Epithelial cell of esophagus (primary cell): ENCODE measurements at regions not wholly inside any gene's neighbourhood (a gene's known extent, or its start where the extent isn't known, plus 50 kb on each side); places are given as distances from the start of the nearest gene placed in this dataset.

ENCODE experiments used
- DNase-seq: peaks from one replicate; pipeline ENCODE4 v3.0.0; 2010; ENCODE audit warnings: low read depth
- H3K4me3 ChIP-seq: 2 replicates; pipeline ENCODE4 v1.5.1; 2011; ENCODE audit warnings: mild to moderate bottlenecking, low read length, control low read depth
- TF ChIP-seq, protein P1 (sequence below): IDR thresholded peaks from 2 replicates; pipeline ENCODE4 v1.5.1; 2011; ENCODE audit warnings: low read depth, mild to moderate bottlenecking, low read length, control low read depth, inconsistent platforms; ENCODE audit not compliant: insufficient read depth; ENCODE audit errors: missing control alignments

DNA sequence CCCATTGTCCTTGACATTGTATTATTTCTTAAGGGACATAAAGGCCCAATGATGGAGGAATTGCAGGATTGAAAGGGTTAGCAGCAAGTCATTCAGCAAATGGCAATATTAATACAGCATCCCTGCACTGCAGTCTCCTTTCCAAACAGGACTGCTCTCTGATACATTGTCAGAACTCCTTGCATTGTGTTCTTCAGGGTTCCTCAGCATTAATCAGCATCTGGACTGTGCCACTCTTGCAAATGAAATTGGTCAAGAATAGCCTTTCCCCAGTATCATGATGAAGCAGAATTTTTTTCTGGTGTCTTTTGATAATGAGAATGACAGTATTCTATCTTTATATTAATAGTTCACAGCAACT is 272.6 kb upstream of the HAND2 start:
- H3K4me3 ChIP-seq: no peak overlapping the region
- TF ChIP-seq, protein P1, sequence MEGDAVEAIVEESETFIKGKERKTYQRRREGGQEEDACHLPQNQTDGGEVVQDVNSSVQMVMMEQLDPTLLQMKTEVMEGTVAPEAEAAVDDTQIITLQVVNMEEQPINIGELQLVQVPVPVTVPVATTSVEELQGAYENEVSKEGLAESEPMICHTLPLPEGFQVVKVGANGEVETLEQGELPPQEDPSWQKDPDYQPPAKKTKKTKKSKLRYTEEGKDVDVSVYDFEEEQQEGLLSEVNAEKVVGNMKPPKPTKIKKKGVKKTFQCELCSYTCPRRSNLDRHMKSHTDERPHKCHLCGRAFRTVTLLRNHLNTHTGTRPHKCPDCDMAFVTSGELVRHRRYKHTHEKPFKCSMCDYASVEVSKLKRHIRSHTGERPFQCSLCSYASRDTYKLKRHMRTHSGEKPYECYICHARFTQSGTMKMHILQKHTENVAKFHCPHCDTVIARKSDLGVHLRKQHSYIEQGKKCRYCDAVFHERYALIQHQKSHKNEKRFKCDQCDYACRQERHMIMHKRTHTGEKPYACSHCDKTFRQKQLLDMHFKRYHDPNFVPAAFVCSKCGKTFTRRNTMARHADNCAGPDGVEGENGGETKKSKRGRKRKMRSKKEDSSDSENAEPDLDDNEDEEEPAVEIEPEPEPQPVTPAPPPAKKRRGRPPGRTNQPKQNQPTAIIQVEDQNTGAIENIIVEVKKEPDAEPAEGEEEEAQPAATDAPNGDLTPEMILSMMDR: no peak
- DNase-seq: no peak

DNA sequence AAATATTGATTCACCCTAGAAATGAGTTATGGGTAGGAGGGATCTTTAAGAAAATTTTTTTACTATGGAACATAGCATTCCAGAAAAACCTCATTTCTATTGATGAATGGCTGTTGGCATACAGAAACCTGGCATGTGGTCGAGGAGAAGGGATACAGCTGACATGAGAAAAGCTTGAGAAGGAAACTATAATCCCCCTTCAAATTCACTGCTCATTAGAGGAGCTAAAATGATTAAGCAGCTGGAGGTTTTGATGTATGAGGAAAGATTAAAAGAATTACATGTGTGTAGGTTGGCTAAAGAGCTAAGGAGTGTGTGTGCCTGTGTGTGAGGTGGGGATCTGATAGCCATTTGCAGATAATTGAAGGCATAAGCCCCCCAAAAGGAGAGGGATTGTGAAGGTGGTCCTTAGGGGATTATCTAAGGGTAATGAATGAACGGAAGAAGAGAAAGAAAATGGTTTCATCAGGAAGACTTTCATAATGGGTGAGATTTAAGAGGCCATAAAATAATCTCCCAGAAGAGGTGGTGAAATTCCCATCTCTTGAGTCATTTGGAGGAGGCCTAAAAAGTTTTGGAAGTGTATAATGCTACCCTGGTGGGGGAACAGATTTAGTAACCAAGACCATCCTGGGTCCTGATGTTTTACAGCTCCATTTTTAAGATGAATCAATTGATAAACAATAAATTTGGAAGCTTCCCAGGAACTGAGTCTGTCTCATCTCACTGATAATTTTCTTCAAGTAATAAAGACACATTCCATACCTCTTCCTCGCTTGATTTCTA is 272.0 kb upstream of the HAND2 start:
- no peak for DNase-seq

DNA sequence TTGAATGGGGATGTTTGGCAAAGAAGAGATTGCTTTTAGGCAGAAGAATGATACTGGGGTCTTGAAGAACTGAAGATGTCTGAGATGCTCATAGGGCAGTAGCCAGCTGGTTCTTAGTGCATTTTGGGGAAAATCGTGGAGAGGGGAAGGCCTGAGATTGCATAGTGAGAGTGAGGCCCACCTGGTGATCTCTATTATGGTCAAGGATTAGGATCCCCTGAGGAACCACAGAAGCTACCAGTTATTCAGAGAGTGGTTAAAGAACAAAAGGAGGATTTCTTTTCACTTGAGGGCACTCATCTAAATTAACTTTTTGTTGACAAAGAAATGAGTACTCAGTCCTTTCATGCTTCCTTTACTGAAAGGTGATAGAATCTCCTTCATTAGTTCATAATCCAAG is 271.3 kb upstream of the HAND2 start:
- no peak overlapping the region for H3K4me3 ChIP-seq
- DNase-seq: no peak
- TF ChIP-seq, protein P1: no peak

More for the DNA sequence above, 272.0 kb upstream of the HAND2 start:
- TF ChIP-seq, protein P1: no peak
- H3K4me3 ChIP-seq: no peak overlapping the region

DNA sequence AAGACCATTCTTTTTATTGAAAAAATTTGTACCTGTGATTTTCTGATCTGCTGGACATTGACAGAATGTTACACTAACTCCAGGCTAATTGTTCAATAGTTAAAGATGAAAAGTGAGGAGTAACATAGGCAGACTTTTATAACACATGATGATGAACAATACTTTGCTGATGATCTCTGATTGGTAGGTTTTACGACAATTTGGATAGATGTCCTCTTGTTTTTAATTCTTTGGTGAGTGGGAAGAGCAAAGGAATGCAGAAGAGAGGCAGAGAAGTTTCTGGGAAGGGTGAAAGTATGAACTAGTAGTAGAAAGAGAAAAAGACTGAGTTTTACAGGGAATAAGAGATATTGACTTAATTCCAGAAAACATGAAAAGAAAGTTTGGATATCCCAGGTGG is 267.3 kb upstream of the HAND2 start:
- TF ChIP-seq, protein P1: no peak
- no peak for DNase-seq
- no peak overlapping the region for H3K4me3 ChIP-seq

DNA sequence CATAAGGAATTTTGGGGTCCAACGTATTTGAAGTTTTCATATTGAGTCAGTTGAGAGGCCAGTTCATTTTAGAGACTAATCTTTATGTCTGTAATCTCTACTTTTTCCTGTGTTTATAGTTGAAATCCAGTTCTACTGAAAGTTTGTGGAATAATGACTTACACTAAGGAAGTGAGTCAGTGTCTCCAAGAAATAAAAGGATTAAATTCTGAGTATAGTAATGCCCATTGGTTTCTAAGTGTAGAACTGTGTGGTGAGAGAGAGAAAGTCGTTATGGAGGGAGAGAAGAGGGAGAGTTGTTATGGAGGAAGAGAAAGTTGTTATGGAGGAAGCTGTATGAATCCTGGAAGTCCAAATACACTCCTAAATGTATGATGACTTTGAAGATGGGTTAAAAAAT is 264.6 kb upstream of the HAND2 start:
- DNase-seq: no peak
- no peak overlapping the region for H3K4me3 ChIP-seq
- TF ChIP-seq, protein P1: no peak

DNA sequence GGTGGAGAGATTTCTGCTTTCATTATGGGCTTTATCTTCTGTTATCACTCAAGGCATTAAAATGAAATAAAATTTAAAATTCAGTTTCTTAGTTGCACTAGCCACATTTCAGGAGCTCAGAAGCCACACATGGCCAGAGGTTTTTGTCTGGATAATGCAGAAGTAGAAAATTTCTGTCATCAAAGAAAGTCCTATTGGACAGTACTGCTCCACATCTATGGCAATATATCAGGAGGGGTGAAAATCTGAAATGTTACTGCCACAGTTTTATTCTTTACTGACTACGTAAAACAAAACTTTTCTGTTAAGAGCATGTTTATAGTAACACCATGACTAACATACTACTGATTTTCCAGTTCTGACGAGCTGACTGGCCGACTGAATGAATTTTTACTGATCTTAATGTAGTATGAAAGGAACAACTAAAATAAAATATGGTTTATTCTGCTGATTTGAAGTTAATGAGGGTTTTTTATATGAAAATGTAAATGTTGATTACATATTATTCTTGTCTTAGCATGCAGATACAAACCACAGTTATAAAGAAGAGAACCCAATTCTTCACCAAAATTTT is 264.0 kb upstream of the HAND2 start:
- no peak overlapping the region for H3K4me3 ChIP-seq
- no peak for DNase-seq
- TF ChIP-seq, protein P1: no peak

DNA sequence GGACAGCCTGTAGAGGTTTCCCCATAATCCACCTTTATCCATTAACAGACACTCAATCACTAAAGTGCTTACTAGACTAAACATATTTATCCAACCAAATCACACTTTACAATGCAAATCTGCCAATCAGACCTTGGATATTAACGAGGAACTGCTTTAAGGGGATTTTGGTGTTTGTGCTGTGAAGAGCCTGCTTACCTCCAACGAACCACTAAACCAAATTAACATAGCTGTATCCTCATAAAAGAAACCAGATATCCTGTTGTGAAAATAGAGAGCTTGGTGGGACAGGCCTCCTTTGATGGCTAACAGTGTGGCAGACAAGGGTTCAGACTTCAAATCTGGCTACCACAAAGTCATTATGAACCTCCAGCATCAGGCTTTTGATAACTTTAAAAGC is 252.6 kb upstream of the HAND2 start:
- DNase-seq: no peak
- H3K4me3 ChIP-seq: no peak overlapping the region
- TF ChIP-seq, protein P1: no peak
